ENCODE measurements at regions not wholly inside any gene's neighbourhood (a gene's known extent, or its start where the extent isn't known, plus 50 kb on each side); places are given as distances from the start of the nearest gene placed in this dataset.

- Mint-ChIP-seq H3K27ac (ENCODE audit: unreplicated experiment) (no peak overlapping the region), H3K36me3 (ENCODE audit: low read depth) (no peaks in the 10 kb centered on the region), H3K4me1 (ENCODE audit: low read depth) (no peaks in the 10 kb centered on the region), H3K27me3 (ENCODE audit: low read depth) (peaks cover 7% of the 10 kb centered on the region), H3K4me3 (ENCODE audit: unreplicated experiment) (no peak overlapping the region), H3K9me3 (ENCODE audit: low read depth) (peaks cover 2% of the 10 kb centered on the region)
- no peak for DNase-seq (ENCODE audit: low spot score)
- TF ChIP-seq CTCF (IDR thresholded peaks at IDR 0.05): peak; percentile 32
Measured at GRCh38 chr2:48912110-48912509, 156.6 kb upstream of the LHCGR start.

- Mint-ChIP-seq H3K4me1 (ENCODE audit: low read depth) (no peaks in the 10 kb centered on the region), H3K4me3 (ENCODE audit: unreplicated experiment) (no peak overlapping the region), H3K27ac (ENCODE audit: unreplicated experiment) (no peak overlapping the region), H3K9me3 (ENCODE audit: low read depth) (peaks cover 2% of the 10 kb centered on the region), H3K27me3 (ENCODE audit: low read depth) (peaks cover 7% of the 10 kb centered on the region), H3K36me3 (ENCODE audit: low read depth) (no peaks in the 10 kb centered on the region)
- TF ChIP-seq CTCF (IDR thresholded peaks at IDR 0.05): no peak
- no peak for DNase-seq (ENCODE audit: low spot score)
Measured at GRCh38 chr2:48910961-48911360, 155.4 kb upstream of the LHCGR start.

GRCh38 chr2:48906633-48907032 is 151.1 kb upstream of the LHCGR start:
- Mint-ChIP-seq H3K27me3 (ENCODE audit: low read depth) (peaks cover 2% of the 10 kb centered on the region), H3K36me3 (ENCODE audit: low read depth) (no peaks in the 10 kb centered on the region), H3K27ac (ENCODE audit: unreplicated experiment) (no peak overlapping the region), H3K4me1 (ENCODE audit: low read depth) (peaks cover 2% of the 10 kb centered on the region), H3K4me3 (ENCODE audit: unreplicated experiment) (no peak overlapping the region), H3K9me3 (ENCODE audit: low read depth) (peaks cover 2% of the 10 kb centered on the region)
- TF ChIP-seq CTCF (IDR thresholded peaks at IDR 0.05): no peak
- DNase-seq (ENCODE audit: low spot score): no peak

- no peak for TF ChIP-seq CTCF (IDR thresholded peaks at IDR 0.05)
- peaks cover 2% of the 10 kb centered on the region for H3K9me3 Mint-ChIP-seq (ENCODE audit: low read depth)
- H3K27me3 Mint-ChIP-seq (ENCODE audit: low read depth): peaks cover 2% of the 10 kb centered on the region
- H3K4me1 Mint-ChIP-seq (ENCODE audit: low read depth): peaks cover 11% of the 10 kb centered on the region
- H3K27ac Mint-ChIP-seq (ENCODE audit: unreplicated experiment): no peak overlapping the region
- DNase-seq (ENCODE audit: low spot score): no peak
- H3K4me3 Mint-ChIP-seq (ENCODE audit: unreplicated experiment): no peak overlapping the region
- no peaks in the 10 kb centered on the region for H3K36me3 Mint-ChIP-seq (ENCODE audit: low read depth)
Measured at GRCh38 chr2:48905696-48906095, 150.2 kb upstream of the LHCGR start.

- no peak overlapping the region for H3K27ac Mint-ChIP-seq (ENCODE audit: unreplicated experiment)
Measured at GRCh38 chr2:48902521-48902920, 147.0 kb upstream of the LHCGR start.

More at GRCh38 chr2:48902521-48902920, 147.0 kb upstream of the LHCGR start:
- no peaks in the 10 kb centered on the region for H3K27me3 Mint-ChIP-seq (ENCODE audit: low read depth)
- DNase-seq (ENCODE audit: low spot score): no peak
- no peaks in the 10 kb centered on the region for H3K36me3 Mint-ChIP-seq (ENCODE audit: low read depth)
- H3K4me3 Mint-ChIP-seq (ENCODE audit: unreplicated experiment): no peak overlapping the region
- H3K9me3 Mint-ChIP-seq (ENCODE audit: low read depth): no peaks in the 10 kb centered on the region
- no peak for TF ChIP-seq CTCF (IDR thresholded peaks at IDR 0.05)
- peaks cover 17% of the 10 kb centered on the region for H3K4me1 Mint-ChIP-seq (ENCODE audit: low read depth)
